ENCODE measurements at regions not wholly inside any gene's neighbourhood (a gene's known extent, or its start where the extent isn't known, plus 50 kb on each side); places are given as distances from the start of the nearest gene placed in this dataset.

DNA sequence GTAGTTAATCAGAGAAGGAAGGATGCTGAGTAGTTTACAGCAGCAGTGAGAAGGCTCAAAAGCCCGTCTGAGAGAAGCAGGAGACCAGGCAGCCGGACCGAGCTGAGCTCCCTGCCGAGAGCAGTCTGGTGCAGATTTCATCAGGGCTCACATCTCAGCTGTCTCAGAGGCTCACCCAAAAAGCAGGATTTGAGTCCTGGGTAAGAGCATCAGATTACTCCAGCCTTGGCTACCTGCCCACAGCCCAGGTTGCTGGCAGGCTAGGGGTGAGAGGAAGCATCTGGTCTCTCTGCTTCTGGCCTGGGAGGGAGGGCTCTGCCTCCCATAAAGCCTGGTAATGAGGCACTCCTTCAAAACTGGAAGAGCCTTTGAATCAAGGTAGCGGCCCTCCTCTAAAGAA, 140.5 kb downstream of the ST6GAL2 start:
- TF ChIP-seq, protein P1, sequence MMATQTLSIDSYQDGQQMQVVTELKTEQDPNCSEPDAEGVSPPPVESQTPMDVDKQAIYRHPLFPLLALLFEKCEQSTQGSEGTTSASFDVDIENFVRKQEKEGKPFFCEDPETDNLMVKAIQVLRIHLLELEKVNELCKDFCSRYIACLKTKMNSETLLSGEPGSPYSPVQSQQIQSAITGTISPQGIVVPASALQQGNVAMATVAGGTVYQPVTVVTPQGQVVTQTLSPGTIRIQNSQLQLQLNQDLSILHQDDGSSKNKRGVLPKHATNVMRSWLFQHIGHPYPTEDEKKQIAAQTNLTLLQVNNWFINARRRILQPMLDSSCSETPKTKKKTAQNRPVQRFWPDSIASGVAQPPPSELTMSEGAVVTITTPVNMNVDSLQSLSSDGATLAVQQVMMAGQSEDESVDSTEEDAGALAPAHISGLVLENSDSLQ (IDR thresholded peaks at IDR 0.05): no peak
- no peak for TF ChIP-seq TARDBP (IDR thresholded peaks at IDR 0.05)
